NCI-H1694 treated with DMSO at 0.1 percent for 48 hours (cell line): ENCODE measurements at regions not wholly inside any gene's neighbourhood (a gene's known extent, or its start where the extent isn't known, plus 50 kb on each side); places are given as distances from the start of the nearest gene placed in this dataset.
"Not testable (repeated sequence)": the region's sequence is repeated elsewhere in the genome, so short reads cannot be mapped to it uniquely, and the experiment has no call there.

ENCODE experiments used
- DNase-seq: peaks from one replicate; lab custom pipeline; 2025; lab: John Stamatoyannopoulos, UW

GRCh38 chr9:104269996-104270963 is 176.2 kb downstream of the SMC2 start:
- DNase-seq: no peak

- no peak for DNase-seq
Measured at GRCh38 chr9:104276709-104277245, 182.7 kb downstream of the SMC2 start.

GRCh38 chr9:104278929-104279496 is 184.9 kb downstream of the SMC2 start:
- DNase-seq: no peak

- DNase-seq: no peak
Measured at GRCh38 chr9:104279535-104280177, 185.5 kb downstream of the SMC2 start.

- DNase-seq: no peak
Measured at GRCh38 chr9:104280178-104280560, 186.1 kb downstream of the SMC2 start.

GRCh38 chr9:104280711-104281110 is 186.6 kb downstream of the SMC2 start:
- DNase-seq: no peak

GRCh38 chr9:104286187-104286586 is 192.1 kb downstream of the SMC2 start:
- no peak for DNase-seq

GRCh38 chr9:104286799-104287198 is 192.7 kb downstream of the SMC2 start:
- no peak for DNase-seq

- DNase-seq: no peak
Measured at GRCh38 chr9:104287253-104287878, 193.3 kb downstream of the SMC2 start.

GRCh38 chr9:104293877-104294276 is 199.8 kb downstream of the SMC2 start:
- DNase-seq: no peak

- no peak for DNase-seq
Measured at GRCh38 chr9:104300124-104300523, 203.9 kb upstream of the OR13F1 start.

- no peak for DNase-seq
Measured at GRCh38 chr9:104301755-104302154, 202.3 kb upstream of the OR13F1 start.

GRCh38 chr9:104302775-104303174 is 201.3 kb upstream of the OR13F1 start:
- DNase-seq: no peak

GRCh38 chr9:104304925-104305324 is 199.1 kb upstream of the OR13F1 start:
- DNase-seq: no peak

- no peak for DNase-seq
Measured at GRCh38 chr9:104313396-104314110, 190.5 kb upstream of the OR13F1 start.

GRCh38 chr9:104316201-104317009 is 187.7 kb upstream of the OR13F1 start:
- not testable (repeated sequence) for DNase-seq

GRCh38 chr9:104319198-104319597 is 184.9 kb upstream of the OR13F1 start:
- DNase-seq: no peak

- DNase-seq: peak; percentile 96
Measured at GRCh38 chr9:104319685-104320084, 184.4 kb upstream of the OR13F1 start.

GRCh38 chr9:104322596-104322995 is 181.5 kb upstream of the OR13F1 start:
- no peak for DNase-seq

GRCh38 chr9:104323967-104324694 is 179.9 kb upstream of the OR13F1 start:
- not testable (repeated sequence) for DNase-seq
